D721Med (cell line): ENCODE measurements at regions not wholly inside any gene's neighbourhood (a gene's known extent, or its start where the extent isn't known, plus 50 kb on each side); places are given as distances from the start of the nearest gene placed in this dataset.

Experiments
- DNase-seq: peaks from one replicate; pipeline ENCODE4 v3.0.0; 2011; ENCODE audit warnings: low spot score; ENCODE audit not compliant: insufficient read length
- FAIRE-seq: peaks from 2 replicates; lab custom pipeline; 2011; peaks lifted over from hg19 to GRCh38; lab: Jason Lieb, UNC
- TF ChIP-seq, protein P1 (sequence below): IDR thresholded peaks from 2 replicates; pipeline ENCODE4 v1.5.1; 2012; ENCODE audit warnings: mild to moderate bottlenecking, control low read depth; ENCODE audit not compliant: insufficient read depth; ENCODE audit errors: missing control alignments

DNA sequence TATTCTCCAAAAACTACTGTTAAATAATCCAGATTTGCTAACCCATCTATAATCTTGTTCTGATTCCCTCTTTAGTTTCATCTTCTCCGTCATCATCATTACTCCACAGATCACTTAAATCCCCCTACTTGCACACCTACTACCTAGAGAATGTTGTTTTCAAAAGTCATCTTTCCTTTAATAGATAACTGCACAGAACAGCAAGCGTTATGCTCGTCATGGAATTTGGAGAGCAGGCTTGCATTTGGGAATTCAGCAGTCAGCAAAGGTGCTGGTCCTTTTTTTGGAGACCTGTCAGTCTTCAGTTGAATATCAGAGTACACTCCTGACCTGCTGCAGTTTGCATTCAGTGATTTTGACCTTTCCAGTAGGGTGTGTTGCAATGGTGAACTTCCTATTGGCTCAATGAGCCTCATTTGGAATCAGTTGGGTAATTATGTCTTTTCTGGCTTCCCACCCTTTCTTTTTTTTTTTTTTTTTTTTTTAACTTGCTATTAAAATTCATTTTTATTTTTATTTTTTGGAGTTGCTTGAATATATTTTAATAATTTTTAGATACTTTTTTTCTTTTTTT lies 110.6 kb downstream of the HNRNPLL start:
- TF ChIP-seq, protein P1, sequence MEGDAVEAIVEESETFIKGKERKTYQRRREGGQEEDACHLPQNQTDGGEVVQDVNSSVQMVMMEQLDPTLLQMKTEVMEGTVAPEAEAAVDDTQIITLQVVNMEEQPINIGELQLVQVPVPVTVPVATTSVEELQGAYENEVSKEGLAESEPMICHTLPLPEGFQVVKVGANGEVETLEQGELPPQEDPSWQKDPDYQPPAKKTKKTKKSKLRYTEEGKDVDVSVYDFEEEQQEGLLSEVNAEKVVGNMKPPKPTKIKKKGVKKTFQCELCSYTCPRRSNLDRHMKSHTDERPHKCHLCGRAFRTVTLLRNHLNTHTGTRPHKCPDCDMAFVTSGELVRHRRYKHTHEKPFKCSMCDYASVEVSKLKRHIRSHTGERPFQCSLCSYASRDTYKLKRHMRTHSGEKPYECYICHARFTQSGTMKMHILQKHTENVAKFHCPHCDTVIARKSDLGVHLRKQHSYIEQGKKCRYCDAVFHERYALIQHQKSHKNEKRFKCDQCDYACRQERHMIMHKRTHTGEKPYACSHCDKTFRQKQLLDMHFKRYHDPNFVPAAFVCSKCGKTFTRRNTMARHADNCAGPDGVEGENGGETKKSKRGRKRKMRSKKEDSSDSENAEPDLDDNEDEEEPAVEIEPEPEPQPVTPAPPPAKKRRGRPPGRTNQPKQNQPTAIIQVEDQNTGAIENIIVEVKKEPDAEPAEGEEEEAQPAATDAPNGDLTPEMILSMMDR = no peak
- DNase-seq = no peak
- no peak for FAIRE-seq

DNA sequence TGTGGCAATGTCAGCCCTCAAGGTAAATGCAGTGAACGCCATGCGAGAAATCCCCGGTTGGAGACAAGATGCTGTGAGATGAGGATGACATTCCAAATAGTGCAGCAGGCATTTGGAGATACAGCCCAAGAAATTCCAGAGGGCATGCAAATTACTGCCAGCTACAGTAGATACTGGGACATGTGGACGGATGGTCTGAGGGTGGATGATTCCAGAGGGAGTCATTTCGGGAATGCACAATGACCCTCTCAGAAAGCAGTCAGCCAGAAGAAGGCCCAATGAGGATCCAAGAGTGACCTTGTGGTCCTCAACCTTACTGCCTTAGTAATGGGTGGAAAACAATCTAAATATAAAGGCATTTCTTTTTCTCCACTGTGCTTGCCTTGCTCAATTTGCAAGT lies 111.3 kb downstream of the HNRNPLL start:
- TF ChIP-seq, protein P1 = no peak
- DNase-seq (no peak), FAIRE-seq (no peak)

DNA sequence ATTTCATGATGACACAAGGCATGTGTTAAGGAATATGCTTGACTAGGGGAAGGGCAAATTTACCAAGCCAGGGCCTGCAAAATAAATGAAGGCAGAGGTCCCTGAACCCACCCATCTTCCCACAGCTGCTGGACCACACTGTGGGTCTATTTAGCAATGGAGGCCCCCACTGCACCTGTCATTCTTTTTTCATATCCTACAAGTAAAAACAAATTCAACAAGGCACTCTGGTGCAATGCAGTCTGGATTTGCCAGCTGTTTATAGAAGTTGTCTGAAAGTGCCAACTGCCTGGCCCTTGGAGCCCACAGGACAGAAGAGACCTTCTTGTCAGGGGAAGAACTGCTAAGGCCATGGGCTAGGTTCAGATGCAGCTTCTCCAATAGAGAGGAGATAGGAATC lies 112.8 kb upstream of the ATL2 start:
- no peak for DNase-seq
- no peak for FAIRE-seq
- TF ChIP-seq, protein P1 = no peak

DNA sequence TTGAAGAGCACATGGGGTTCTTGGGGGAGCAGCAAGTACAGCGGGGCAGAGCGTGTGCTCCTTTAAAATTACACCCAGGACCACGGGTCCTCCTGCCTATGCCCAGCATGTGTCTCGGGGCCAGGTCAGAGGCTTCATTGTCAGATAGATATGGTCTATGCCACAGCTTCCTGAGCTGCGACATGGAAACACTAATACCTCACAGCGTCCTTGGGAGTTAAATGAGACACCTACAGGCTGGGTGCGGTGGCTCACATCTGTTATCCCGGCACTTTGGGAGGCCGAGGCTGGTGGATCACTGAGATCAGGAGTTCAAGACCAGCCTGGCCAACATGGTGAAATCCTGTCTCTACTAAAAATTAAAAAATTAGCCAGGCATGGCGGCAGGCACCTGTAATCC lies 110.8 kb upstream of the ATL2 start:
- FAIRE-seq (no peak), DNase-seq (no peak)
- TF ChIP-seq, protein P1 = no peak

DNA sequence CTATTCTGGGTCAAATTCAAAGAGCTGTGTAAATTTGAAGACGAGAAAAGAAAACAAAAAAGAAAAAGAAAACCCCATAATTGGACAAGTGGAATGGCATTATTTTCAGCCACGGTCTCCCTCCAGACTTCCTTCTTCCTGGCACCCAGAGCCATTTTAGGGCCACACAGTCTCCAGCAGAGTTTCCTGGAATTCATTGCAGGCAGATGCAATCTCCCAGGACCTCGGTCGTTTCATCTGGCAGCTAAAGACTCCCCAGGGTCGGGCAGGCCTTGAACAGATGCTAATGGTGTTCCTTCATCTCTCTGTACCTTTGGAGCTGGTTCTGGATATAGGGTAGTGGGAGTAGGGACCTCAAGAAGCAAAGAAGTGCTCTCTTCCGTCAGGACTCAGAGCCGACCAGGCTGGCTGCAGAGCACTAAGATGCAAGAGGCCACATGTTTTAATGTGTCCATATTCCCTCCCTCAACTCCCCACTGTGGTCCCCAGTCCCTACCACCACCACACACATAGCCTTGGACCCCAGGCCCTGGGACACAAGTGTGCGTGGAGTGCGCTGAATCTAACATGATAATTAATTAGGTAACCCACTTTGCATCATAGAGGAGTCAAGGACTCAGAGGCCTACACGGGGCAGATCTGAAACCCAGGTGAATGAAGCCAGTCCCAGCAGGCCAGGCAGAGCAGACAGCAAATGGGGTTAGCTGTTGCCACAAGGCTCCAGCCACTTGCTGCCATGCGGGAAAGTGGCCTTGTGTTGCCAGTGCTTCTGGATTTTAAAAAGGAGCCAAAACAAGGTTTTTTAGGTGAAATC lies 109.3 kb upstream of the ATL2 start:
- TF ChIP-seq, protein P1 = no peak
- no peak for FAIRE-seq
- DNase-seq = no peak

DNA sequence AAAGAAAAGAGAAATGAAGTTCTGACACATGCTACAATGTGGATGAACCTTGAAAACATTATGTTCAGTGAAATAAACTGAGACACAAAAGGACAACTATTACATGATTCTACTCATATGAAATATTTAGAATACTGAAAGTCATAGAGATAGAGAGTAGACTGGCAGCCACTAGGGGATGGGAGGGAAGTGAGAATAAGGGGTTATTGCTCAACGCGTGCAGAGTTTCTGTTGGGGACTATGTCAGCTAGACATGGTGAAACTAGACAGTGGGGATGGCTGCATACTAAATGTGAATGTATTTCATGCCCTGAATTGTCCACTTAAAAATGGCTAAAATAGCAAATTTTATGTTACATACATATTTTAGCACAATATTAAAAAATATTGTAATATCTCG lies 108.7 kb upstream of the ATL2 start:
- TF ChIP-seq, protein P1 = no peak
- FAIRE-seq (no peak), DNase-seq (no peak)

DNA sequence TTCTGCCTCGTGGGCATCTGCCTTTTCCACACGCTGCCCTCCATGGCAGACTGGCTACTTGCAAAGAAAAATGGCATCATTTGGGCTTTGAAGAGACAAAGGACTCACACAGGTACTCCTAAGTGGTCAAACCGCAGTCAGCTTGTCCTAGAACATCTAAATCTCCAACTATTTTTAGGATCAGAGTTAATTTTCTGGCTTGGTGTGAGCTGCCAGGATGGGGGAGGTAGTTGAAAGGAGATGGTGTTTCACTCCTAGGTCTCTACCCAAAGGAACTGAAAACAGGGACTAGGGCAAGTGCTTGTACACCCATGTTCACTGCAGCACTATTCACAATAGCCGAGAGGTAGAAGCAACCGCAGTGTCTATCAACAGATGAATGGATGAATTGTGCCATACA lies 107.9 kb upstream of the ATL2 start:
- no peak for FAIRE-seq
- TF ChIP-seq, protein P1 = no peak
- DNase-seq = no peak
